ENCODE measurements at regions not wholly inside any gene's neighbourhood (a gene's known extent, or its start where the extent isn't known, plus 50 kb on each side); places are given as distances from the start of the nearest gene placed in this dataset.

DNA sequence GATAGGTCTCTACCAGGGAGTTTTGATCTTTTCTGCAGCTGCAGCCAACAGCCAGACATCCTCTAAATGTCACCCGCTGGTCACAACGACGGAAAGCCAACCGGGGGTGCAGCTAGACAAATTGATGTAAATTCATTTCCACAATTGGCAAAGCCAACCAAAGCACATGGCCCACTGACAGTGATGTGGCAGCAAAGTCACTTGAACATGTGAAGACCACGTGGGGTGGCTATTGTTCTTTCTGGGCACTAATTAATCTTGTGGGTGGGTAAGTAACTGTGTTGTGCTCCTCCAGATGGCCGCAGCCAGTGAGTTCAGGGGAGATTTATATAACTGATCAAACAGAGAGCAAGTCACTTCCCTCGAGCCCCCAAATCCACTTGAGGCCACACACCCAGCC lies 354.1 kb downstream of the ANKRD30A start:
- Histone ChIP-seq H3K36me3 (replicated peaks; ENCODE audit: insufficient read depth, low read depth) (no peaks in the 10 kb centered on the region), H3K4me1 (ENCODE audit: insufficient read depth) (no peaks in the 10 kb centered on the region), H3K79me2 (no peaks in the 10 kb centered on the region), H4K20me1 (ENCODE audit: insufficient read depth, poor library complexity, severe bottlenecking) (no peaks in the 10 kb centered on the region), H3K9me3 (ENCODE audit: low read depth) (no peaks in the 10 kb centered on the region), H2AFZ (no peak overlapping the region), H3K4me3 (no peak overlapping the region), H3K9me2 (replicated peaks; ENCODE audit: insufficient read depth) (no peaks in the 10 kb centered on the region), H3K4me2 (no peak overlapping the region), H3K27me3 (no peaks in the 10 kb centered on the region), H3K27ac (no peak overlapping the region)
- no peak for DNase-seq (ENCODE audit: low spot score)
- TF ChIP-seq EZH2 (IDR thresholded peaks at IDR 0.05; ENCODE audit: borderline replicate concordance) (no peak), CTCF (IDR thresholded peaks at IDR 0.05; ENCODE audit: poor library complexity) (no peak)
- 77% methylated on average over 7 of the region's 7 CpGs for WGBS (ENCODE audit: low lambda C conversion rate, missing lambda C conversion rate)

DNA sequence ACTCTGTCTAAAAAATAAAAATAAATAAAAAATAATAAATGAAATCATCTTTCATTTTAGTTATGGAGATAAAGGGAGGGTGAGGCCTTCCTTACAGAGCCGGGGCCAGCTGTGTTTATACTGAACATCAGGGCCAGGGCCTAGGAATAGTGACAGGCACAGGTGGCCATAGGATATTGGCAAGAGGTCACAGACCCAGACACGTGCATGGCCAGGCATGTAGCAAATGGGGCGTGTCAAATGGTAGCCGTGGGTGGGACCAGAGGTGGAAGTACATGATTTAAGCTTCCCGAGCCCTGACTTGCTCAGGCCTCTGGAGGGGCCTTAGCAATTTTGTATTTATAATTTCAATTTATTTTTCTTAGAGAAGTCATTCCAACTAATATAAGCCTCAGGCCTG lies 353.0 kb downstream of the ANKRD30A start:
- no peaks in the 10 kb centered on the region for H3K9me3 ChIP-seq (ENCODE audit: low read depth)
- H3K9me2 ChIP-seq (replicated peaks; ENCODE audit: insufficient read depth), result no peaks in the 10 kb centered on the region
- H2AFZ ChIP-seq, result no peak overlapping the region
- no peak overlapping the region for H3K27ac ChIP-seq
- H3K4me2 ChIP-seq, result no peak overlapping the region
- TF ChIP-seq CTCF (IDR thresholded peaks at IDR 0.05; ENCODE audit: poor library complexity), result no peak
- no peak for TF ChIP-seq EZH2 (IDR thresholded peaks at IDR 0.05; ENCODE audit: borderline replicate concordance)
- no peak for TF ChIP-seq EZH2phosphoT487 (IDR thresholded peaks at IDR 0.05; ENCODE audit: low read depth, severe bottlenecking, unreplicated experiment)
- 75% methylated on average over 5 of the region's 5 CpGs for WGBS (ENCODE audit: low lambda C conversion rate, missing lambda C conversion rate)
- no peaks in the 10 kb centered on the region for H3K36me3 ChIP-seq (replicated peaks; ENCODE audit: insufficient read depth, low read depth)
- H3K79me2 ChIP-seq, result no peaks in the 10 kb centered on the region
- DNase-seq (ENCODE audit: low spot score), result no peak
- H3K4me3 ChIP-seq, result no peak overlapping the region
- no peaks in the 10 kb centered on the region for H4K20me1 ChIP-seq (ENCODE audit: insufficient read depth, poor library complexity, severe bottlenecking)
- no peaks in the 10 kb centered on the region for H3K4me1 ChIP-seq (ENCODE audit: insufficient read depth)
- no peaks in the 10 kb centered on the region for H3K27me3 ChIP-seq

- H3K9me2 ChIP-seq (replicated peaks; ENCODE audit: insufficient read depth), result no peaks in the 10 kb centered on the region
- H3K36me3 ChIP-seq (replicated peaks; ENCODE audit: insufficient read depth, low read depth), result no peaks in the 10 kb centered on the region
- 28% methylated on average over 1 of the region's 1 CpG for WGBS (ENCODE audit: low lambda C conversion rate, missing lambda C conversion rate)
- no peak overlapping the region for H2AFZ ChIP-seq
- H3K4me3 ChIP-seq, result no peak overlapping the region
- H3K27me3 ChIP-seq, result no peaks in the 10 kb centered on the region
- no peaks in the 10 kb centered on the region for H4K20me1 ChIP-seq (ENCODE audit: insufficient read depth, poor library complexity, severe bottlenecking)
- TF ChIP-seq CTCF (IDR thresholded peaks at IDR 0.05; ENCODE audit: poor library complexity), result no peak
- TF ChIP-seq EZH2 (IDR thresholded peaks at IDR 0.05; ENCODE audit: borderline replicate concordance), result no peak
- no peak for TF ChIP-seq EZH2phosphoT487 (IDR thresholded peaks at IDR 0.05; ENCODE audit: low read depth, severe bottlenecking, unreplicated experiment)
- no peak overlapping the region for H3K27ac ChIP-seq
- H3K9me3 ChIP-seq (ENCODE audit: low read depth), result no peaks in the 10 kb centered on the region
- no peaks in the 10 kb centered on the region for H3K79me2 ChIP-seq
- no peaks in the 10 kb centered on the region for H3K4me1 ChIP-seq (ENCODE audit: insufficient read depth)
- no peak for DNase-seq (ENCODE audit: low spot score)
- no peak overlapping the region for H3K4me2 ChIP-seq
Measured at GRCh38 chr10:37476285-37476684, 350.9 kb downstream of the ANKRD30A start.

- no peaks in the 10 kb centered on the region for H3K79me2 ChIP-seq
- no peak overlapping the region for H3K27ac ChIP-seq
- no peak for DNase-seq (ENCODE audit: low spot score)
- no peak overlapping the region for H3K4me2 ChIP-seq
- no peaks in the 10 kb centered on the region for H3K9me3 ChIP-seq (ENCODE audit: low read depth)
- 87% methylated on average over 9 of the region's 9 CpGs for WGBS (ENCODE audit: low lambda C conversion rate, missing lambda C conversion rate)
- no peaks in the 10 kb centered on the region for H4K20me1 ChIP-seq (ENCODE audit: insufficient read depth, poor library complexity, severe bottlenecking)
- no peak overlapping the region for H3K4me3 ChIP-seq
- H3K9me2 ChIP-seq (replicated peaks; ENCODE audit: insufficient read depth), result no peaks in the 10 kb centered on the region
- no peak overlapping the region for H2AFZ ChIP-seq
- H3K27me3 ChIP-seq, result no peaks in the 10 kb centered on the region
- no peaks in the 10 kb centered on the region for H3K36me3 ChIP-seq (replicated peaks; ENCODE audit: insufficient read depth, low read depth)
- H3K4me1 ChIP-seq (ENCODE audit: insufficient read depth), result no peaks in the 10 kb centered on the region
- TF ChIP-seq EZH2 (IDR thresholded peaks at IDR 0.05; ENCODE audit: borderline replicate concordance) (no peak), EZH2phosphoT487 (IDR thresholded peaks at IDR 0.05; ENCODE audit: low read depth, severe bottlenecking, unreplicated experiment) (no peak), CTCF (IDR thresholded peaks at IDR 0.05; ENCODE audit: poor library complexity) (no peak)
Measured at GRCh38 chr10:37474645-37475044, 349.2 kb downstream of the ANKRD30A start.

Measured in hepatocyte (in vitro differentiated cells).